GM12878 (cell line): ENCODE measurements at regions not wholly inside any gene's neighbourhood (a gene's known extent, or its start where the extent isn't known, plus 50 kb on each side); places are given as distances from the start of the nearest gene placed in this dataset.
"Not testable (repeated sequence)": the region's sequence is repeated elsewhere in the genome, so short reads cannot be mapped to it uniquely, and the experiment has no call there.

Experiments used
- ATAC-seq: fragments of 200-7000 bp; cut with Tn5 transposase; 3 replicates; pipeline ENCODE4 v1.9.1; 2020; ENCODE audit warnings: mild to moderate bottlenecking, moderate library complexity
- BruUV-seq: library from RNA; stranded (reverse); fragments of 400-500 nt; replicated peaks from 2 replicates; lab custom pipeline; 2021; lab: Mats Ljungman, UMichigan
- CTCF ChIA-PET: fragments of 300-600 bp; sonication (Branson Sonifier 250); formaldehyde crosslinking; extraction: SDS; loops from one replicate; lab custom pipeline; 2021; ENCODE audit warnings: inconsistent platforms; lab: Yijun Ruan, JAX
- POLR2A ChIA-PET: fragments of 350-600 bp; formaldehyde crosslinking; extraction: SDS; loops from one replicate; lab custom pipeline; 2021; ENCODE audit warnings: inconsistent platforms; lab: Charles Lee
- RAD21 ChIA-PET: fragments of 300-600 bp; sonication (Branson Sonifier 250); formaldehyde crosslinking; loops from one replicate; lab custom pipeline; 2023; ENCODE audit warnings: antibody characterized with exemption; ENCODE audit not compliant: unreplicated experiment; lab: Charles Lee
- SMC1A ChIA-PET: fragments of 300-600 bp; sonication (Branson Sonifier 250); formaldehyde crosslinking; loops from one replicate; lab custom pipeline; 2023; ENCODE audit not compliant: unreplicated experiment, uncharacterized antibody; lab: Charles Lee
- DNase-seq: peaks from one replicate; pipeline ENCODE4 v3.0.0-alpha.2; 2011; ENCODE audit warnings: low read depth, low spot score
- FAIRE-seq: peaks from 3 replicates; lab custom pipeline; 2011; peaks lifted over from hg19 to GRCh38; lab: Jason Lieb, UNC
- H2AFZ ChIP-seq: 2 replicates; pipeline ENCODE4 v1.6.0; 2011; ENCODE audit warnings: low read depth, low read length, control low read depth; ENCODE audit not compliant: control insufficient read depth
- H3K27ac ChIP-seq: 2 replicates; pipeline ENCODE4 v1.5.1; 2011; ENCODE audit warnings: control low read depth; ENCODE audit not compliant: control insufficient read depth, insufficient read depth
- H3K27me3 ChIP-seq, 2 experiments: replicated peaks in 1 of 2; 2 replicates each; pipeline versions ENCODE4 v1.6.0 to v1.6.1; 2011; ENCODE audit warnings: low read length in 1 of 2; ENCODE audit not compliant: control insufficient read depth in 2 of 2, insufficient read depth in 2 of 2
- H3K36me3 ChIP-seq, 2 experiments: 2 replicates each; pipeline ENCODE4 v1.5.1; 2011; ENCODE audit warnings: low read length in 1 of 2; ENCODE audit not compliant: control insufficient read depth in 2 of 2, insufficient read depth in 2 of 2
- H3K4me1 ChIP-seq: 2 replicates; pipeline ENCODE4 v1.6.1; 2011; ENCODE audit warnings: mild to moderate bottlenecking, low read length, moderate library complexity, mixed read lengths; ENCODE audit not compliant: control insufficient read depth, insufficient read depth
- H3K4me2 ChIP-seq: 2 replicates; pipeline ENCODE4 v1.6.0; 2011; ENCODE audit warnings: control low read depth; ENCODE audit not compliant: control insufficient read depth, insufficient read depth
- H3K4me3 ChIP-seq: fragments of 200-600 bp; sonication (generic); 2 replicates; pipeline ENCODE4 v1.5.1; 2016
- H3K79me2 ChIP-seq: 2 replicates; pipeline ENCODE4 v1.6.0; 2011; ENCODE audit warnings: low read length; ENCODE audit not compliant: control insufficient read depth, insufficient read depth
- H3K9ac ChIP-seq: 2 replicates; pipeline ENCODE4 v1.8.0; 2011; ENCODE audit warnings: low read length, control low read depth, mixed read lengths; ENCODE audit not compliant: control insufficient read depth, insufficient read depth
- H3K9me3 ChIP-seq: replicated peaks from 3 replicates; pipeline ENCODE4 v1.5.1; 2011; ENCODE audit warnings: mild to moderate bottlenecking, low read length; ENCODE audit not compliant: control insufficient read depth, insufficient read depth
- H4K20me1 ChIP-seq: 2 replicates; pipeline ENCODE4 v1.6.0; 2011; ENCODE audit not compliant: control insufficient read depth, insufficient read depth
- CHD1 ChIP-seq: IDR thresholded peaks from 2 replicates; pipeline ENCODE4 v1.6.1; 2012; ENCODE audit warnings: low read depth, low read length, improper control_type of control experiment
- NFIC ChIP-seq: IDR thresholded peaks from 2 replicates; pipeline ENCODE4 v1.6.1; 2012; ENCODE audit warnings: low read depth, mild to moderate bottlenecking, inconsistent platforms, low read length, moderate library complexity
- WGBS: methylation state at CpG from one replicate; pipeline ENCODE4 v1.1.6; 2016; ENCODE audit warnings: low lambda C conversion rate; ENCODE audit not compliant: insufficient replicate concordance, insufficient coverage; ENCODE audit errors: missing lambda C conversion rate; 5-methylcytosine and 5-hydroxymethylcytosine counted together
- in situ Hi-C: fragments of 300-500 bp; cut with MboI; formaldehyde crosslinking; loops from 9 replicates; pipeline ENCODE4 v1.14.3; 2018; ENCODE audit warnings: mixed read lengths
- intact Hi-C: fragments of 100-400 bp; cut with micrococcal nuclease; formaldehyde crosslinking; loops from one replicate; pipeline ENCODE4 v1.14.2; 2022; ENCODE audit not compliant: unreplicated experiment
- TF ChIP-seq, protein P1 (sequence below): fragments of 450-650 bp; IDR thresholded peaks from 2 replicates; pipeline ENCODE4 v1.6.1; 2018; ENCODE audit warnings: borderline replicate concordance, mild to moderate bottlenecking; ENCODE audit not compliant: partially characterized antibody

- Histone ChIP-seq H3K27me3 (no peaks in the 10 kb centered on the region), H3K79me2 (no peaks in the 10 kb centered on the region), H3K4me2 (no peak overlapping the region), H2AFZ (no peak overlapping the region), H3K4me1 (no peaks in the 10 kb centered on the region), H4K20me1 (no peaks in the 10 kb centered on the region), H3K27ac (no peak overlapping the region), H3K9ac (no peak overlapping the region), H3K9me3 (no peaks in the 10 kb centered on the region), H3K4me3 (no peak overlapping the region), H3K36me3 (no peaks in the 10 kb centered on the region)
- in situ Hi-C loops (no loop called here), intact Hi-C loops (no loop called here)
- WGBS: 28% methylated on average over 8 of the region's 8 CpGs
- no peak for FAIRE-seq
- no peak for DNase-seq
- RAD21 ChIA-PET: no interaction called here
- no TSS peak for BruUV-seq
- TF ChIP-seq, protein P1, sequence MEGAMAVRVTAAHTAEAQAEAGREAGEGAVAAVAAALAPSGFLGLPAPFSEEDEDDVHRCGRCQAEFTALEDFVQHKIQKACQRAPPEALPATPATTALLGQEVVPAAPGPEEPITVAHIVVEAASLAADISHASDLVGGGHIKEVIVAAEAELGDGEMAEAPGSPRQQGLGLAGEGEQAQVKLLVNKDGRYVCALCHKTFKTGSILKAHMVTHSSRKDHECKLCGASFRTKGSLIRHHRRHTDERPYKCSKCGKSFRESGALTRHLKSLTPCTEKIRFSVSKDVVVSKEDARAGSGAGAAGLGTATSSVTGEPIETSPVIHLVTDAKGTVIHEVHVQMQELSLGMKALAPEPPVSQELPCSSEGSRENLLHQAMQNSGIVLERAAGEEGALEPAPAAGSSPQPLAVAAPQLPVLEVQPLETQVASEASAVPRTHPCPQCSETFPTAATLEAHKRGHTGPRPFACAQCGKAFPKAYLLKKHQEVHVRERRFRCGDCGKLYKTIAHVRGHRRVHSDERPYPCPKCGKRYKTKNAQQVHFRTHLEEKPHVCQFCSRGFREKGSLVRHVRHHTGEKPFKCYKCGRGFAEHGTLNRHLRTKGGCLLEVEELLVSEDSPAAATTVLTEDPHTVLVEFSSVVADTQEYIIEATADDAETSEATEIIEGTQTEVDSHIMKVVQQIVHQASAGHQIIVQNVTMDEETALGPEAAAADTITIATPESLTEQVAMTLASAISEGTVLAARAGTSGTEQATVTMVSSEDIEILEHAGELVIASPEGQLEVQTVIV: no peak
- TF ChIP-seq CHD1: no peak
- no peak for TF ChIP-seq NFIC
- ATAC-seq: no peak
- CTCF ChIA-PET: no interaction called here
- POLR2A ChIA-PET: no interaction called here
- SMC1A ChIA-PET: no interaction called here
Observed at GRCh38 chr17:62216847-62217246, 151.8 kb upstream of the MED13 start.

- 49% methylated on average over 6 of the region's 6 CpGs for WGBS
- FAIRE-seq, RAD21 ChIA-PET: not testable (repeated sequence)
Observed at GRCh38 chr17:62215891-62216290, 150.8 kb upstream of the MED13 start.

More at GRCh38 chr17:62215891-62216290, 150.8 kb upstream of the MED13 start:
- CTCF ChIA-PET, H3K4me1 ChIP-seq, SMC1A ChIA-PET, H3K4me2 ChIP-seq, in situ Hi-C loops, H3K9ac ChIP-seq, H3K27me3 ChIP-seq, H3K4me3 ChIP-seq, H3K36me3 ChIP-seq, BruUV-seq, H3K79me2 ChIP-seq, DNase-seq, H4K20me1 ChIP-seq, POLR2A ChIA-PET, H2AFZ ChIP-seq, ATAC-seq, intact Hi-C loops, H3K9me3 ChIP-seq, H3K27ac ChIP-seq: not testable (repeated sequence)
